WTC11 (cell line): ENCODE measurements at regions not wholly inside any gene's neighbourhood (a gene's known extent, or its start where the extent isn't known, plus 50 kb on each side); places are given as distances from the start of the nearest gene placed in this dataset.

Source experiments
- ATAC-seq: fragments of 200-7000 bp; cut with Tn5 transposase; 2 replicates; pipeline ENCODE4 v1.10.0; 2021; ENCODE audit warnings: mild to moderate bottlenecking, moderate library complexity
- CTCF ChIA-PET: fragments of 300-600 bp; sonication (Branson Sonifier 250); formaldehyde crosslinking; loops from one replicate; lab custom pipeline; 2021; ENCODE audit warnings: antibody characterized with exemption; lab: Charles Lee
- POLR2A ChIA-PET: fragments of 350-600 bp; sonication (Branson Sonifier 250); formaldehyde crosslinking; loops from one replicate; lab custom pipeline; 2021; ENCODE audit warnings: antibody characterized with exemption; lab: Charles Lee
- DNase-seq: peaks from one replicate; pipeline ENCODE4 v3.0.0; 2021; ENCODE audit warnings: low spot score
- H3K27ac Mint-ChIP-seq: 2 replicates; pipeline ENCODE4 v1.8.0; 2021; ENCODE audit warnings: mixed read lengths
- H3K27me3 Mint-ChIP-seq: 2 replicates; pipeline ENCODE4 v1.8.0; 2021; ENCODE audit warnings: low read depth, mild to moderate bottlenecking, moderate library complexity, mixed read lengths
- H3K36me3 Mint-ChIP-seq: 2 replicates; pipeline ENCODE4 v1.8.0; 2021; ENCODE audit warnings: mixed read lengths
- H3K4me1 Mint-ChIP-seq: 2 replicates; pipeline ENCODE4 v1.8.0; 2022; ENCODE audit warnings: mixed read lengths
- H3K4me3 Mint-ChIP-seq: 2 replicates; pipeline ENCODE4 v1.8.0; 2021; ENCODE audit warnings: mild to moderate bottlenecking, moderate library complexity, mixed read lengths
- H3K9me3 Mint-ChIP-seq: 2 replicates; pipeline ENCODE4 v1.8.0; 2021; ENCODE audit warnings: mixed read lengths
- EMX1 ChIP-seq: fragments of 250-450 bp; sonication (Bioruptor Pico); IDR thresholded peaks from 2 replicates; pipeline ENCODE4 v1.8.0; 2021; ENCODE audit warnings: mild to moderate bottlenecking
- GABPB1 ChIP-seq: sonication (generic); formaldehyde crosslinking; IDR thresholded peaks from 2 replicates; pipeline ENCODE4 v1.8.1; 2023; ENCODE audit warnings: mild to moderate bottlenecking, missing genetic modification reagents
- GRHL2 ChIP-seq: fragments of 250-450 bp; sonication (Bioruptor Pico); IDR thresholded peaks from 2 replicates; pipeline ENCODE4 v1.8.0; 2022; ENCODE audit warnings: mild to moderate bottlenecking, moderate library complexity; ENCODE audit not compliant: insufficient replicate concordance, severe bottlenecking
- MYBL2 ChIP-seq: sonication (generic); formaldehyde crosslinking; IDR thresholded peaks from 2 replicates; pipeline ENCODE4 v1.8.1; 2023; ENCODE audit warnings: mild to moderate bottlenecking, moderate library complexity, missing genetic modification reagents
- RELA ChIP-seq: sonication (generic); formaldehyde crosslinking; IDR thresholded peaks from 2 replicates; pipeline ENCODE4 v1.8.1; 2022; ENCODE audit warnings: missing genetic modification reagents, mild to moderate bottlenecking, borderline replicate concordance
- RORB ChIP-seq: fragments of 250-450 bp; sonication (Bioruptor Pico); IDR thresholded peaks from 2 replicates; pipeline ENCODE4 v1.9.0; 2021; ENCODE audit warnings: mild to moderate bottlenecking
- SP1 ChIP-seq: sonication (generic); formaldehyde crosslinking; conservative IDR thresholded peaks from 2 replicates; pipeline ENCODE4 v1.8.1; 2022; ENCODE audit warnings: missing genetic modification reagents
- TCF7 ChIP-seq: sonication (generic); formaldehyde crosslinking; IDR thresholded peaks from 2 replicates; pipeline ENCODE4 v1.8.0; 2022; ENCODE audit warnings: mild to moderate bottlenecking, low read depth, missing genetic modification reagents, moderate library complexity
- TEAD4 ChIP-seq: sonication (generic); formaldehyde crosslinking; IDR thresholded peaks from 2 replicates; pipeline ENCODE4 v1.8.0; 2022; ENCODE audit warnings: mild to moderate bottlenecking, missing genetic modification reagents
- ZNF121 ChIP-seq: sonication (generic); formaldehyde crosslinking; IDR thresholded peaks from 2 replicates; pipeline ENCODE4 v1.8.0; 2023; ENCODE audit warnings: missing genetic modification reagents
- ZNF416 ChIP-seq: fragments of 250-450 bp; sonication (Bioruptor Pico); IDR thresholded peaks from 2 replicates; pipeline ENCODE4 v1.9.0; 2021; ENCODE audit warnings: mild to moderate bottlenecking, inconsistent platforms
- ZNF423 ChIP-seq: fragments of 250-450 bp; sonication (Bioruptor Pico); IDR thresholded peaks from 2 replicates; pipeline ENCODE4 v2.1.2; 2022; ENCODE audit warnings: mild to moderate bottlenecking, moderate library complexity
- TF ChIP-seq, protein P1 (sequence below): sonication (generic); formaldehyde crosslinking; IDR thresholded peaks from 2 replicates; pipeline ENCODE4 v1.8.1; 2022; ENCODE audit warnings: low read depth, mild to moderate bottlenecking, moderate library complexity, missing genetic modification reagents, borderline replicate concordance
- TF ChIP-seq, protein P2 (sequence below): sonication (generic); formaldehyde crosslinking; IDR thresholded peaks from 2 replicates; pipeline ENCODE4 v1.8.0; 2022; ENCODE audit warnings: mild to moderate bottlenecking, missing genetic modification reagents
- TF ChIP-seq, protein P3 (sequence below): sonication (generic); formaldehyde crosslinking; IDR thresholded peaks from 2 replicates; pipeline ENCODE4 v1.8.0; 2023; ENCODE audit warnings: mild to moderate bottlenecking, missing genetic modification reagents
- TF ChIP-seq, protein P4 (sequence below): sonication (generic); formaldehyde crosslinking; conservative IDR thresholded peaks from 2 replicates; pipeline ENCODE4 v1.8.1; 2022; ENCODE audit warnings: mild to moderate bottlenecking, missing genetic modification reagents
- TF ChIP-seq, protein P5 (sequence below): sonication (generic); formaldehyde crosslinking; IDR thresholded peaks from 2 replicates; pipeline ENCODE4 v1.8.1; 2023; ENCODE audit warnings: mild to moderate bottlenecking, moderate library complexity, missing genetic modification reagents
- TF ChIP-seq, protein P6 (sequence below): sonication (generic); formaldehyde crosslinking; IDR thresholded peaks from 2 replicates; pipeline ENCODE4 v1.8.1; 2022; ENCODE audit warnings: missing genetic modification reagents, borderline replicate concordance
- TF ChIP-seq, protein P7 (sequence below): sonication (generic); formaldehyde crosslinking; conservative IDR thresholded peaks from 2 replicates; pipeline ENCODE4 v1.8.1; 2023; ENCODE audit warnings: mild to moderate bottlenecking, low read depth, missing genetic modification reagents, moderate library complexity

DNA sequence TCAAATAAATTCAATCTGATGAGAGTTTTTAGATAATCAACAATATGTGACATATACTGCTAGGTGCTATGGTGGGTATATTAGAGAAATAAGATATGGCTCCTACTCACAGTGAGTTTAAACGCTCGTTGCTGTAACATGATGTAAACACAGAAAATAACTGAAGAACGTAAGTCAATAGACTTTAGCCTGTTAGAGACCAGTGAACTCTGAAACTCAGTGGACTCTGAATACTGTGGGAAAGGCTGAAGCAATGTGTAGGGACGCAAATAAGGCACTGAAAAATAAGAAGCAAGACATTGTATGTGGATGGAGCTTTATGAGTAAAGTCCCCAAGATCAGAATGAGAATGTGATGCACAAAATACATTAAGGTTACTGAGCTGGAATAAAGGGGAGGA lies 431.6 kb downstream of the TFAP2B start:
- DNase-seq, result no peak
- CTCF ChIA-PET, result no interaction called here
- Mint-ChIP-seq H3K27ac (no peak overlapping the region), H3K27me3 (no peaks in the 10 kb centered on the region), H3K4me3 (no peak overlapping the region)
- TF ChIP-seq, protein P1, sequence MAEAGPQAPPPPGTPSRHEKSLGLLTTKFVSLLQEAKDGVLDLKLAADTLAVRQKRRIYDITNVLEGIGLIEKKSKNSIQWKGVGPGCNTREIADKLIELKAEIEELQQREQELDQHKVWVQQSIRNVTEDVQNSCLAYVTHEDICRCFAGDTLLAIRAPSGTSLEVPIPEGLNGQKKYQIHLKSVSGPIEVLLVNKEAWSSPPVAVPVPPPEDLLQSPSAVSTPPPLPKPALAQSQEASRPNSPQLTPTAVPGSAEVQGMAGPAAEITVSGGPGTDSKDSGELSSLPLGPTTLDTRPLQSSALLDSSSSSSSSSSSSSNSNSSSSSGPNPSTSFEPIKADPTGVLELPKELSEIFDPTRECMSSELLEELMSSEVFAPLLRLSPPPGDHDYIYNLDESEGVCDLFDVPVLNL (CRISPR knock-in tag), result no peak
- TF ChIP-seq TEAD4 (CRISPR knock-in tag) (no peak), ZNF416 (CRISPR knock-in tag) (no peak), TCF7 (CRISPR knock-in tag) (no peak)
- TF ChIP-seq, protein P2, sequence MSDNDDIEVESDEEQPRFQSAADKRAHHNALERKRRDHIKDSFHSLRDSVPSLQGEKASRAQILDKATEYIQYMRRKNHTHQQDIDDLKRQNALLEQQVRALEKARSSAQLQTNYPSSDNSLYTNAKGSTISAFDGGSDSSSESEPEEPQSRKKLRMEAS, result no peak
- TF ChIP-seq, protein P3, sequence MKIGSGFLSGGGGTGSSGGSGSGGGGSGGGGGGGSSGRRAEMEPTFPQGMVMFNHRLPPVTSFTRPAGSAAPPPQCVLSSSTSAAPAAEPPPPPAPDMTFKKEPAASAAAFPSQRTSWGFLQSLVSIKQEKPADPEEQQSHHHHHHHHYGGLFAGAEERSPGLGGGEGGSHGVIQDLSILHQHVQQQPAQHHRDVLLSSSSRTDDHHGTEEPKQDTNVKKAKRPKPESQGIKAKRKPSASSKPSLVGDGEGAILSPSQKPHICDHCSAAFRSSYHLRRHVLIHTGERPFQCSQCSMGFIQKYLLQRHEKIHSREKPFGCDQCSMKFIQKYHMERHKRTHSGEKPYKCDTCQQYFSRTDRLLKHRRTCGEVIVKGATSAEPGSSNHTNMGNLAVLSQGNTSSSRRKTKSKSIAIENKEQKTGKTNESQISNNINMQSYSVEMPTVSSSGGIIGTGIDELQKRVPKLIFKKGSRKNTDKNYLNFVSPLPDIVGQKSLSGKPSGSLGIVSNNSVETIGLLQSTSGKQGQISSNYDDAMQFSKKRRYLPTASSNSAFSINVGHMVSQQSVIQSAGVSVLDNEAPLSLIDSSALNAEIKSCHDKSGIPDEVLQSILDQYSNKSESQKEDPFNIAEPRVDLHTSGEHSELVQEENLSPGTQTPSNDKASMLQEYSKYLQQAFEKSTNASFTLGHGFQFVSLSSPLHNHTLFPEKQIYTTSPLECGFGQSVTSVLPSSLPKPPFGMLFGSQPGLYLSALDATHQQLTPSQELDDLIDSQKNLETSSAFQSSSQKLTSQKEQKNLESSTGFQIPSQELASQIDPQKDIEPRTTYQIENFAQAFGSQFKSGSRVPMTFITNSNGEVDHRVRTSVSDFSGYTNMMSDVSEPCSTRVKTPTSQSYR (CRISPR knock-in tag), result no peak
- TF ChIP-seq, all 79 proteins: peak for 0
- POLR2A ChIA-PET, result no interaction called here
- Mint-ChIP-seq H3K4me1 (no peaks in the 10 kb centered on the region), H3K36me3 (no peaks in the 10 kb centered on the region), H3K9me3 (no peaks in the 10 kb centered on the region)
- no peak for ATAC-seq

DNA sequence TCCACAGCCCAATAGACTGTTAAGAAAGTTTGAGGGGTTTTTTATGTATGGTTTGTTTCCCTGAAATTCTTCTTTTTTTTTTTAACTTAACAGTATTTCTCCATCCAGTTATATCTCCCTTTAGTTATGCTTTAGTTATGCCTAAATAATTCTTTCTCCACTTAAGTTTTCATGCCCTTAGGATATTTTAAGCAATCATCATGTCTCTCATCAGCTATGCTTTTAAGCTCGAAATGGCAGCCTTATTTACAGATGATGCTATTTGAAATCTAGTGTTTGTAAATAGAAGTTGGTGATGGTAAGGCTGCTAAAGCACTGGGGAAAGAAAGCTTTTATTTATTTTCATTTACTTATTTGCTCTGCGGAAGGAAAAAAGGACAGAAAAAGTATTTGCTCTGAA lies 439.3 kb downstream of the TFAP2B start:
- TF ChIP-seq, protein P4, sequence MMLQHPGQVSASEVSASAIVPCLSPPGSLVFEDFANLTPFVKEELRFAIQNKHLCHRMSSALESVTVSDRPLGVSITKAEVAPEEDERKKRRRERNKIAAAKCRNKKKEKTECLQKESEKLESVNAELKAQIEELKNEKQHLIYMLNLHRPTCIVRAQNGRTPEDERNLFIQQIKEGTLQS (CRISPR knock-in tag), result no peak
- TF ChIP-seq EMX1 (CRISPR knock-in tag) (no peak), GRHL2 (CRISPR knock-in tag) (no peak), ZNF121 (no peak), MYBL2 (CRISPR knock-in tag) (no peak), SP1 (CRISPR knock-in tag) (no peak), GABPB1 (CRISPR knock-in tag) (no peak), RORB (CRISPR knock-in tag) (no peak), ZNF423 (CRISPR knock-in tag) (no peak), RELA (no peak)
- TF ChIP-seq, protein P5, sequence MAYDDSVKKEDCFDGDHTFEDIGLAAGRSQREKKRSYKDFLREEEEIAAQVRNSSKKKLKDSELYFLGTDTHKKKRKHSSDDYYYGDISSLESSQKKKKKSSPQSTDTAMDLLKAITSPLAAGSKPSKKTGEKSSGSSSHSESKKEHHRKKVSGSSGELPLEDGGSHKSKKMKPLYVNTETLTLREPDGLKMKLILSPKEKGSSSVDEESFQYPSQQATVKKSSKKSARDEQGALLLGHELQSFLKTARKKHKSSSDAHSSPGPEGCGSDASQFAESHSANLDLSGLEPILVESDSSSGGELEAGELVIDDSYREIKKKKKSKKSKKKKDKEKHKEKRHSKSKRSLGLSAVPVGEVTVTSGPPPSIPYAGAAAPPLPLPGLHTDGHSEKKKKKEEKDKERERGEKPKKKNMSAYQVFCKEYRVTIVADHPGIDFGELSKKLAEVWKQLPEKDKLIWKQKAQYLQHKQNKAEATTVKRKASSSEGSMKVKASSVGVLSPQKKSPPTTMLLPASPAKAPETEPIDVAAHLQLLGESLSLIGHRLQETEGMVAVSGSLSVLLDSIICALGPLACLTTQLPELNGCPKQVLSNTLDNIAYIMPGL, result no peak
- TF ChIP-seq, protein P6, sequence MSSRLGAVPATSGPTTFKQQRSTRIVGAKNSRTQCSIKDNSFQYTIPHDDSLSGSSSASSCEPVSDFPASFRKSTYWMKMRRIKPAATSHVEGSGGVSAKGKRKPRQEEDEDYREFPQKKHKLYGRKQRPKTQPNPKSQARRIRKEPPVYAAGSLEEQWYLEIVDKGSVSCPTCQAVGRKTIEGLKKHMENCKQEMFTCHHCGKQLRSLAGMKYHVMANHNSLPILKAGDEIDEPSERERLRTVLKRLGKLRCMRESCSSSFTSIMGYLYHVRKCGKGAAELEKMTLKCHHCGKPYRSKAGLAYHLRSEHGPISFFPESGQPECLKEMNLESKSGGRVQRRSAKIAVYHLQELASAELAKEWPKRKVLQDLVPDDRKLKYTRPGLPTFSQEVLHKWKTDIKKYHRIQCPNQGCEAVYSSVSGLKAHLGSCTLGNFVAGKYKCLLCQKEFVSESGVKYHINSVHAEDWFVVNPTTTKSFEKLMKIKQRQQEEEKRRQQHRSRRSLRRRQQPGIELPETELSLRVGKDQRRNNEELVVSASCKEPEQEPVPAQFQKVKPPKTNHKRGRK (CRISPR knock-in tag), result no peak
- TF ChIP-seq, protein P7, sequence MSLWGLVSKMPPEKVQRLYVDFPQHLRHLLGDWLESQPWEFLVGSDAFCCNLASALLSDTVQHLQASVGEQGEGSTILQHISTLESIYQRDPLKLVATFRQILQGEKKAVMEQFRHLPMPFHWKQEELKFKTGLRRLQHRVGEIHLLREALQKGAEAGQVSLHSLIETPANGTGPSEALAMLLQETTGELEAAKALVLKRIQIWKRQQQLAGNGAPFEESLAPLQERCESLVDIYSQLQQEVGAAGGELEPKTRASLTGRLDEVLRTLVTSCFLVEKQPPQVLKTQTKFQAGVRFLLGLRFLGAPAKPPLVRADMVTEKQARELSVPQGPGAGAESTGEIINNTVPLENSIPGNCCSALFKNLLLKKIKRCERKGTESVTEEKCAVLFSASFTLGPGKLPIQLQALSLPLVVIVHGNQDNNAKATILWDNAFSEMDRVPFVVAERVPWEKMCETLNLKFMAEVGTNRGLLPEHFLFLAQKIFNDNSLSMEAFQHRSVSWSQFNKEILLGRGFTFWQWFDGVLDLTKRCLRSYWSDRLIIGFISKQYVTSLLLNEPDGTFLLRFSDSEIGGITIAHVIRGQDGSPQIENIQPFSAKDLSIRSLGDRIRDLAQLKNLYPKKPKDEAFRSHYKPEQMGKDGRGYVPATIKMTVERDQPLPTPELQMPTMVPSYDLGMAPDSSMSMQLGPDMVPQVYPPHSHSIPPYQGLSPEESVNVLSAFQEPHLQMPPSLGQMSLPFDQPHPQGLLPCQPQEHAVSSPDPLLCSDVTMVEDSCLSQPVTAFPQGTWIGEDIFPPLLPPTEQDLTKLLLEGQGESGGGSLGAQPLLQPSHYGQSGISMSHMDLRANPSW, result no peak
- TF ChIP-seq, protein P1 (CRISPR knock-in tag), result no peak
- TF ChIP-seq, all 79 proteins: peak for 0
- CTCF ChIA-PET, result no interaction called here
- POLR2A ChIA-PET, result no interaction called here
- H3K27me3 Mint-ChIP-seq, result no peaks in the 10 kb centered on the region
- H3K27ac Mint-ChIP-seq, result no peak overlapping the region
- ATAC-seq (no peak), DNase-seq (no peak)
- H3K9me3 Mint-ChIP-seq, result no peaks in the 10 kb centered on the region
- peaks cover 2% of the 10 kb centered on the region; the same call in 1 of the 2 replicates for H3K4me1 Mint-ChIP-seq
- no peak overlapping the region for H3K4me3 Mint-ChIP-seq
- no peaks in the 10 kb centered on the region for H3K36me3 Mint-ChIP-seq
